MM.1S (cell line): ENCODE measurements at regions not wholly inside any gene's neighbourhood (a gene's known extent, or its start where the extent isn't known, plus 50 kb on each side); places are given as distances from the start of the nearest gene placed in this dataset.

Source experiments
- EZH2 ChIP-seq: fragments of 300-600 bp; sonication (generic); optimal IDR thresholded peaks from 2 replicates; pipeline ENCODE3; 2017; ENCODE audit warnings: low read depth, mild to moderate bottlenecking, antibody characterized with exemption, low read length, mixed read lengths
- TF ChIP-seq, protein P1 (sequence below): fragments of 300-600 bp; sonication (generic); IDR thresholded peaks from 2 replicates; pipeline ENCODE4 v1.5.1; 2016; ENCODE audit warnings: antibody characterized with exemption, low read length, mixed read lengths

DNA sequence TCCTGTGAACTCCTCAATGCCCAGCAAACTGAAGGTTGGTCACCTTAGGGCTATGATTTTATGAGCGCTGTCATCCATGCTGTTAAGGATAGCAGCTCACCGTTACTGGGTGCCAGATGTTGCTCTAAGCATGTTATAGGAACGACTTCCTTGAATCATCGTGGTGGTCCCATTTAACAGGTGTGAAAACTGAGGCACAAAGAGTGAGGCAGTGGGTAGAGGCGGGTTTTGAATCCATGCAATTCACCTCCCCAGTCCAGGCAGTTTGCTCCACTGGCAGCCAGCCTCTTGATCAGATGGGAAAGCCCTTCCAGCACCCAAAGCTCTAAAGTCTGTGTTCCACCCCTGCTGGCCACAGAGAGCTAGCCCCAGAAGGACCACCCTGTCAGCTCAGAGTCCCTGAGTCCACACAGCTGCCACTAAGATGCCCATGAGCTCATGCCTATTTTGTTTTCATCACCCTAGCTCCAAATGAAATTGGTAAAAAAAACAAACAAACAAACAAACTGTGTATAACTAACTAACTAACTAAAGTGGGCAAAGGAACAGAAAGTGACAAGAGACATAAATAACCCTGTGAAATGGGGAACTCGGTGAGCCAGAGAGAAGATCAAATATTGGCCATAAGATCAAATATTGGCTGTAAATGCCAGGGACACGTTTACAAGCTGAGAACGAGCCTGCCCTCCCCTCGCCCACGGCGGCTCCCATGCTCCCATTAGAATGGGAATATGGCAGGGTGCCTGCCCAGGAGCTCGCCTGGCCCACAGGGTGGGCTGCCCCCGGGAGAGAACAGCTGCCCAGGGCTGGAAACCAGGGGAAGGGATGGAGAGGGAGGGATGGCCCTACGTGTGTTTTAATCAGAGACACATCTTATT, 72.3 kb upstream of the RFLNA start:
- TF ChIP-seq, protein P1, sequence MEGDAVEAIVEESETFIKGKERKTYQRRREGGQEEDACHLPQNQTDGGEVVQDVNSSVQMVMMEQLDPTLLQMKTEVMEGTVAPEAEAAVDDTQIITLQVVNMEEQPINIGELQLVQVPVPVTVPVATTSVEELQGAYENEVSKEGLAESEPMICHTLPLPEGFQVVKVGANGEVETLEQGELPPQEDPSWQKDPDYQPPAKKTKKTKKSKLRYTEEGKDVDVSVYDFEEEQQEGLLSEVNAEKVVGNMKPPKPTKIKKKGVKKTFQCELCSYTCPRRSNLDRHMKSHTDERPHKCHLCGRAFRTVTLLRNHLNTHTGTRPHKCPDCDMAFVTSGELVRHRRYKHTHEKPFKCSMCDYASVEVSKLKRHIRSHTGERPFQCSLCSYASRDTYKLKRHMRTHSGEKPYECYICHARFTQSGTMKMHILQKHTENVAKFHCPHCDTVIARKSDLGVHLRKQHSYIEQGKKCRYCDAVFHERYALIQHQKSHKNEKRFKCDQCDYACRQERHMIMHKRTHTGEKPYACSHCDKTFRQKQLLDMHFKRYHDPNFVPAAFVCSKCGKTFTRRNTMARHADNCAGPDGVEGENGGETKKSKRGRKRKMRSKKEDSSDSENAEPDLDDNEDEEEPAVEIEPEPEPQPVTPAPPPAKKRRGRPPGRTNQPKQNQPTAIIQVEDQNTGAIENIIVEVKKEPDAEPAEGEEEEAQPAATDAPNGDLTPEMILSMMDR = no peak
- no peak for TF ChIP-seq EZH2
